ENCODE measurements at regions not wholly inside any gene's neighbourhood (a gene's known extent, or its start where the extent isn't known, plus 50 kb on each side); places are given as distances from the start of the nearest gene placed in this dataset.

GRCh38 chr3:66692042-66692765 is 191.4 kb upstream of the LRIG1 start:
- Histone ChIP-seq H3K4me1 (no peaks in the 10 kb centered on the region), H3K27me3 (replicated peaks; ENCODE audit: control insufficient read depth, insufficient read depth, low read length) (no peaks in the 10 kb centered on the region), H3K9me3 (no peaks in the 10 kb centered on the region), H3K36me3 (ENCODE audit: control insufficient read depth, insufficient read depth, low read length) (no peaks in the 10 kb centered on the region), H3K4me3 (ENCODE audit: low read depth, low read length) (no peak overlapping the region)
- DNase-seq: no peak
- ChIA-PET CTCF (no interaction called here), POLR2A (no interaction called here)
- H3K27me3 Mint-ChIP-seq (ENCODE audit: insufficient read depth, unreplicated experiment): no peaks in the 10 kb centered on the region
- no peak for TF ChIP-seq CTCF (IDR thresholded peaks at IDR 0.05; ENCODE audit: insufficient read depth in 1 of 2, low read depth in 1 of 2, low read length in 1 of 2, severe bottlenecking in 1 of 2, unreplicated experiment in 1 of 2)
- no peaks in the 10 kb centered on the region for H3K4me1 Mint-ChIP-seq (ENCODE audit: low read depth, unreplicated experiment)
- no peaks in the 10 kb centered on the region for H3K9me3 Mint-ChIP-seq (ENCODE audit: unreplicated experiment)
- H3K27ac Mint-ChIP-seq (ENCODE audit: unreplicated experiment): no peak overlapping the region
- no peak overlapping the region for H3K4me3 Mint-ChIP-seq (ENCODE audit: unreplicated experiment)
- intact Hi-C loops (cut with micrococcal nuclease; ENCODE audit: unreplicated experiment): no loop called here
- H3K36me3 Mint-ChIP-seq (ENCODE audit: insufficient read depth, unreplicated experiment): no peaks in the 10 kb centered on the region
- no TSS peak for BruUV-seq (replicated peaks)

GRCh38 chr3:66692766-66693150 is 191.9 kb upstream of the LRIG1 start:
- Histone ChIP-seq H3K9me3 (no peaks in the 10 kb centered on the region), H3K4me3 (ENCODE audit: low read depth, low read length) (no peak overlapping the region), H3K27me3 (replicated peaks; ENCODE audit: control insufficient read depth, insufficient read depth, low read length) (no peaks in the 10 kb centered on the region), H3K4me1 (no peaks in the 10 kb centered on the region), H3K36me3 (ENCODE audit: control insufficient read depth, insufficient read depth, low read length) (no peaks in the 10 kb centered on the region)
- H3K36me3 Mint-ChIP-seq (ENCODE audit: insufficient read depth, unreplicated experiment): no peaks in the 10 kb centered on the region
- H3K27me3 Mint-ChIP-seq (ENCODE audit: insufficient read depth, unreplicated experiment): no peaks in the 10 kb centered on the region
- no peaks in the 10 kb centered on the region for H3K4me1 Mint-ChIP-seq (ENCODE audit: low read depth, unreplicated experiment)
- no peak overlapping the region for H3K4me3 Mint-ChIP-seq (ENCODE audit: unreplicated experiment)
- no peak for TF ChIP-seq CTCF (IDR thresholded peaks at IDR 0.05; ENCODE audit: insufficient read depth in 1 of 2, low read depth in 1 of 2, low read length in 1 of 2, severe bottlenecking in 1 of 2, unreplicated experiment in 1 of 2)
- BruUV-seq (replicated peaks): no TSS peak
- no peak for DNase-seq
- H3K9me3 Mint-ChIP-seq (ENCODE audit: unreplicated experiment): no peaks in the 10 kb centered on the region
- no peak overlapping the region for H3K27ac Mint-ChIP-seq (ENCODE audit: unreplicated experiment)
- ChIA-PET POLR2A (no interaction called here), CTCF (no interaction called here)
- intact Hi-C loops (cut with micrococcal nuclease; ENCODE audit: unreplicated experiment): no loop called here

- TF ChIP-seq CTCF (IDR thresholded peaks at IDR 0.05; ENCODE audit: insufficient read depth in 1 of 2, low read depth in 1 of 2, low read length in 1 of 2, severe bottlenecking in 1 of 2, unreplicated experiment in 1 of 2): no peak
- H3K9me3 ChIP-seq: no peaks in the 10 kb centered on the region
- CTCF ChIA-PET: no interaction called here
- no peak overlapping the region for H3K27ac Mint-ChIP-seq (ENCODE audit: unreplicated experiment)
- H3K4me1 Mint-ChIP-seq (ENCODE audit: low read depth, unreplicated experiment): no peaks in the 10 kb centered on the region
- no peak overlapping the region for H3K4me3 Mint-ChIP-seq (ENCODE audit: unreplicated experiment)
- H3K4me3 ChIP-seq (ENCODE audit: low read depth, low read length): no peak overlapping the region
- no peak for DNase-seq
- POLR2A ChIA-PET: interaction anchor here (0.6 kb wide), 1 partner anchor 117 kb away, joined by 6 read pairs; no protein-coding TSS in a partner anchor
- H3K9me3 Mint-ChIP-seq (ENCODE audit: unreplicated experiment): no peaks in the 10 kb centered on the region
- H3K4me1 ChIP-seq: no peaks in the 10 kb centered on the region
- no peaks in the 10 kb centered on the region for H3K27me3 ChIP-seq (replicated peaks; ENCODE audit: control insufficient read depth, insufficient read depth, low read length)
- no peaks in the 10 kb centered on the region for H3K27me3 Mint-ChIP-seq (ENCODE audit: insufficient read depth, unreplicated experiment)
- H3K36me3 ChIP-seq (ENCODE audit: control insufficient read depth, insufficient read depth, low read length): no peaks in the 10 kb centered on the region
- no TSS peak for BruUV-seq (replicated peaks)
- H3K36me3 Mint-ChIP-seq (ENCODE audit: insufficient read depth, unreplicated experiment): no peaks in the 10 kb centered on the region
- intact Hi-C loops (cut with micrococcal nuclease; ENCODE audit: unreplicated experiment): no loop called here
Observed at GRCh38 chr3:66693461-66694031, 192.7 kb upstream of the LRIG1 start.
